GM23248 (cell line): ENCODE measurements at regions not wholly inside any gene's neighbourhood (a gene's known extent, or its start where the extent isn't known, plus 50 kb on each side); places are given as distances from the start of the nearest gene placed in this dataset.

Experiments used
- EZH2 ChIP-seq: fragments of 200-600 bp; sonication (generic); IDR thresholded peaks from 2 replicates; pipeline ENCODE4 v1.6.1; 2018; ENCODE audit warnings: antibody characterized with exemption, mild to moderate bottlenecking; ENCODE audit not compliant: insufficient read depth, poor library complexity, severe bottlenecking
- EZH2phosphoT487 ChIP-seq: fragments of 200-600 bp; sonication (generic); IDR thresholded peaks from 2 replicates; pipeline ENCODE4 v1.6.1; 2018; ENCODE audit warnings: antibody characterized with exemption, moderate library complexity, mild to moderate bottlenecking, low read depth; ENCODE audit not compliant: insufficient read depth

DNA sequence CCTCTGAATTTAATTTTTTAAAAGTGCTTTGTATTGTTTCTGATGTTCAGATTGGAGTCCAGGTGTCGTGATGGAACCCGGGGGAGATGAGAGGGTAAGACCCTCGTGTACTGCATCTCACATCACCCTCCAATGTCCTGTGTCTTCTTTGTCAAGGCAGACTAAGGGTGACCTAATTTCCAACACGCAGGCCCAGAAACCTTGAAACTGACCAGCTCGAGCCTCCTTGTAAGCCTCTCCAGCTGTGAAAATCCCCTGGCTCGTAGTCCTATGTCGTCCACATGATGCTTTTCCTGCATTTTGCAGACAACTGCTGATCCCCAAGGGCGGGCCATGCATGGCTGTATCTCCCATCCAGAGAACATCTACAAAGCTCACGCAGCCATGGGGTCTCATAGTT is 220.2 kb downstream of the ARHGAP12 start:
- TF ChIP-seq EZH2 (no peak), EZH2phosphoT487 (no peak)
